ENCODE measurements at regions not wholly inside any gene's neighbourhood (a gene's known extent, or its start where the extent isn't known, plus 50 kb on each side); places are given as distances from the start of the nearest gene placed in this dataset.

DNA sequence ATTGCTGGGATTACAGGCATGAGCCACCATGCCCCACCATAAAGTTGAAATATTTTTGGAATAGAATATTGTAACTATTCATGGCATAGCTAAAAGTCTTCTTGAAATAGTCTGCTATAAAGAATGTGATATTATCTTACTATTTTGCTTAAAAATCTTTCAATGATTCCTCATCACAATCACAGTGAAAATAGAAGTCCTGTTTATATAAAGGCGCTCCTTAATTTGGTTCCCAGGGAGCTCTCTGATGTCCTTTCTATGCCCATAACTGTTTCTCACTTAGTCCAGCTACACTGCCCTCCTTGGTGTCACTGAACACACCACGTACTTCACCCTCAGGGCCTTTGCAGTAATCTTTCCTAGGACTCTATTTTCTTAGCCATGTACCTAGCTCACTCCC lies 331.7 kb upstream of the GIMD1 start:
- Histone ChIP-seq H3K9ac (ENCODE audit: insufficient read depth in 1 of 2, low read depth in 2 of 2, low read length in 2 of 2) (no peak overlapping the region), H2AFZ (ENCODE audit: low read depth, low read length) (no peak overlapping the region), H3K4me3 (no peak overlapping the region), H3K79me2 (ENCODE audit: control insufficient read depth, insufficient read depth, low read length) (no peaks in the 10 kb centered on the region), H3K4me1 (replicated peaks in 1 of 2; ENCODE audit: control insufficient read depth in 2 of 2, insufficient read depth in 2 of 2, low read length in 2 of 2) (no peaks in the 10 kb centered on the region), H3K9me3 (replicated peaks; ENCODE audit: control insufficient read depth, insufficient read depth, low read depth, low read length) (no peaks in the 10 kb centered on the region; the same call in 1 of the 2 replicates), H3K27me3 (ENCODE audit: control insufficient read depth in 2 of 2, insufficient read depth in 2 of 2, low read length in 2 of 2) (no peaks in the 10 kb centered on the region), H3K4me2 (ENCODE audit: insufficient read depth, low read length) (no peak overlapping the region), H3K9me1 (ENCODE audit: control insufficient read depth, insufficient read depth, low read length) (no peaks in the 10 kb centered on the region), H3K36me3 (ENCODE audit: control insufficient read depth, insufficient read depth, low read length) (no peaks in the 10 kb centered on the region), H4K20me1 (replicated peaks; ENCODE audit: control insufficient read depth, insufficient read depth, low read length) (no peaks in the 10 kb centered on the region), H3K27ac (ENCODE audit: extremely low read depth, low read depth, low read length) (no peak overlapping the region)
- ChIA-PET POLR2A (no interaction called here), CTCF (ENCODE audit: low intra/inter-chr PET ratio) (no interaction called here)
- no peak for TF ChIP-seq BRCA1 (IDR thresholded peaks at IDR 0.05)
- TF ChIP-seq BRCA1 (CRISPR knock-in tag; IDR thresholded peaks at IDR 0.05), result no peak
- TF ChIP-seq SMARCC2 (IDR thresholded peaks at IDR 0.05; ENCODE audit: low read depth), result no peak
- TF ChIP-seq CBFB (CRISPR knock-in tag; IDR thresholded peaks at IDR 0.05), result no peak
- TF ChIP-seq, protein P1, sequence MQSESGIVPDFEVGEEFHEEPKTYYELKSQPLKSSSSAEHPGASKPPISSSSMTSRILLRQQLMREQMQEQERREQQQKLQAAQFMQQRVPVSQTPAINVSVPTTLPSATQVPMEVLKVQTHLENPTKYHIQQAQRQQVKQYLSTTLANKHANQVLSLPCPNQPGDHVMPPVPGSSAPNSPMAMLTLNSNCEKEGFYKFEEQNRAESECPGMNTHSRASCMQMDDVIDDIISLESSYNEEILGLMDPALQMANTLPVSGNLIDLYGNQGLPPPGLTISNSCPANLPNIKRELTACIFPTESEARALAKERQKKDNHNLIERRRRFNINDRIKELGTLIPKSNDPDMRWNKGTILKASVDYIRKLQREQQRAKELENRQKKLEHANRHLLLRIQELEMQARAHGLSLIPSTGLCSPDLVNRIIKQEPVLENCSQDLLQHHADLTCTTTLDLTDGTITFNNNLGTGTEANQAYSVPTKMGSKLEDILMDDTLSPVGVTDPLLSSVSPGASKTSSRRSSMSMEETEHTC (IDR thresholded peaks at IDR 0.05), result no peak
- TF ChIP-seq ZNF75A (CRISPR knock-in tag; IDR thresholded peaks at IDR 0.05), result no peak
- TF ChIP-seq TCF7 (IDR thresholded peaks at IDR 0.05; ENCODE audit: borderline replicate concordance), result no peak
- ATAC-seq (no peak), FAIRE-seq (no peak), DNase-seq (ENCODE audit: extremely low read depth in 1 of 4, low spot score in 3 of 4) (no peak)
- 0% methylated on average over 2 of the region's 2 CpGs for WGBS (ENCODE audit: insufficient coverage, low coverage, missing lambda C conversion rate)
- intact Hi-C loops (cut with micrococcal nuclease) (no loop called here), in situ Hi-C loops (cut with MboI) (no loop called here)
- no TSS peak for BruUV-seq (replicated peaks)
